NB4 (cell line): ENCODE measurements at regions not wholly inside any gene's neighbourhood (a gene's known extent, or its start where the extent isn't known, plus 50 kb on each side); places are given as distances from the start of the nearest gene placed in this dataset.

ENCODE experiments used
- DNase-seq: peaks from one replicate; pipeline ENCODE4 v3.0.0; 2010; ENCODE audit warnings: low read depth
- H3K4me3 ChIP-seq: one replicate; pipeline ENCODE4 v1.5.1; 2011; ENCODE audit warnings: mild to moderate bottlenecking, low read depth, low read length, moderate library complexity
- MYC ChIP-seq: IDR thresholded peaks from 2 replicates; pipeline ENCODE4 v1.6.1; 2011; ENCODE audit warnings: low read depth, low read length
- POLR2A ChIP-seq: IDR thresholded peaks from 2 replicates; pipeline ENCODE4 v1.6.1; 2011; ENCODE audit warnings: mild to moderate bottlenecking; ENCODE audit not compliant: insufficient read length; ENCODE audit errors: extremely low read depth
- TF ChIP-seq, protein P1 (sequence below): IDR thresholded peaks from one replicate; pipeline ENCODE4 v1.5.1; 2012; ENCODE audit warnings: low read depth, low read length
- TF ChIP-seq, protein P2 (sequence below): IDR thresholded peaks from 2 replicates; pipeline ENCODE4 v1.6.1; 2011; ENCODE audit warnings: low read depth, low read length

DNA sequence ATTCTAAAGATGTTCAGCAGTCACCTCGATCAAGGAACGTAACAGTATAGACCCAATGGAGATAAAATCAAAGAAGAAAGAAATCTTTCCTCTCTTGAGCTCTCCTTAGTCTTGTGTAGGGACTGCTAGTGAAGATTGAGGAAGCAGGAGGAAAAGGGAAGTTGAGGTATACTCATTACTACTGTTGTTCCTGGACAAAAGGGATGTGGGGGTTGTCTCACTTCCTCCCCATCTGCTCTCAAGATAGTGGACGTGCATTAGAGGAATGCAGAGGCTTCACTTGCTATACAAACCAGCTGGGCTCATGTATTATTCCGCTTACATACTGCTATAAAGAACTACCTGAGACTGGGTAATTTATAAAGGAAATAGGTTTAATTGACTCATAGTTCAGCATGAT is 208.9 kb upstream of the ARHGEF9 start:
- TF ChIP-seq, protein P1, sequence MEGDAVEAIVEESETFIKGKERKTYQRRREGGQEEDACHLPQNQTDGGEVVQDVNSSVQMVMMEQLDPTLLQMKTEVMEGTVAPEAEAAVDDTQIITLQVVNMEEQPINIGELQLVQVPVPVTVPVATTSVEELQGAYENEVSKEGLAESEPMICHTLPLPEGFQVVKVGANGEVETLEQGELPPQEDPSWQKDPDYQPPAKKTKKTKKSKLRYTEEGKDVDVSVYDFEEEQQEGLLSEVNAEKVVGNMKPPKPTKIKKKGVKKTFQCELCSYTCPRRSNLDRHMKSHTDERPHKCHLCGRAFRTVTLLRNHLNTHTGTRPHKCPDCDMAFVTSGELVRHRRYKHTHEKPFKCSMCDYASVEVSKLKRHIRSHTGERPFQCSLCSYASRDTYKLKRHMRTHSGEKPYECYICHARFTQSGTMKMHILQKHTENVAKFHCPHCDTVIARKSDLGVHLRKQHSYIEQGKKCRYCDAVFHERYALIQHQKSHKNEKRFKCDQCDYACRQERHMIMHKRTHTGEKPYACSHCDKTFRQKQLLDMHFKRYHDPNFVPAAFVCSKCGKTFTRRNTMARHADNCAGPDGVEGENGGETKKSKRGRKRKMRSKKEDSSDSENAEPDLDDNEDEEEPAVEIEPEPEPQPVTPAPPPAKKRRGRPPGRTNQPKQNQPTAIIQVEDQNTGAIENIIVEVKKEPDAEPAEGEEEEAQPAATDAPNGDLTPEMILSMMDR, result no peak
- TF ChIP-seq MYC, result no peak
- TF ChIP-seq, protein P2, sequence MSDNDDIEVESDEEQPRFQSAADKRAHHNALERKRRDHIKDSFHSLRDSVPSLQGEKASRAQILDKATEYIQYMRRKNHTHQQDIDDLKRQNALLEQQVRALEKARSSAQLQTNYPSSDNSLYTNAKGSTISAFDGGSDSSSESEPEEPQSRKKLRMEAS, result no peak
- TF ChIP-seq POLR2A, result no peak
- DNase-seq, result peak; percentile 29
- no peak overlapping the region for H3K4me3 ChIP-seq

DNA sequence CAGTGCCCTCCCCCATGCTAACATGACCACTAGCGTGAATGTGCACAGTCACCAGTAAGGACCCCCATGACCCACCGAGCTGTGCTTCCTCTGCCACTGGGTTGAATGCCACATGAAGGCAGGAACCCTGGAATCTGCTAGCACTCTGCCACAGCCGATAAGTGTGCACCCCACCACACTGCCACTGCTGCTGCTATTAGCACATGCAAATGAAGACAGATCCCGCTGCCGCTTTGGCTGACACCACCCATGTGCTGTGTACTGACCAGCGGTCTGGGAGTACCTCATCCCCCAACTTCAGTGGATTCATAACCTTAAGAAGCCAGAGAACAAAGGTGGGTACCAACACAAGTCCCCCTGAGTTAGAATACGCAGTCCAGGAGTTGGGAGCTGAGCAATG is 200.9 kb upstream of the ARHGEF9 start:
- no peak for DNase-seq
- no peak overlapping the region for H3K4me3 ChIP-seq
- TF ChIP-seq, protein P1, result no peak
- TF ChIP-seq, protein P2, result no peak
- no peak for TF ChIP-seq POLR2A
- TF ChIP-seq MYC, result no peak

DNA sequence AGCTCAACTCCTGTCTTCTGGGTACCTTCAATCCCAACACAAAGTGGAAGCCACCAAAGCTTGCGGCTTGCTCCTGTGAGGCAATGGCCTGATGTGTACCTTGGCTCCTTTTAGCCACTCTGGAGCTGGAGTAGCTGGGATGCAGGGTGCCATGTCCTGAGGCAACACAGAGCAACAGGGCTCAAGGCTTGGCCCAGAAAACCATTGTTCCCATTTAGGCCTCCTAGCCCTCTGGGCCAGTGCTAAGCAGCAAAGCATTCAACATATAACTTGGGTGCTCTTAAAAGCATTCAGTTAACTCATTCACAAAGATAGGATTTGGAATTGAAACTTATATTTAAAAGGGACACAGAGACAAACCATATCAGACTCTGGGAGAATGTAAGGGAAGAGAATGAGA is 194.5 kb upstream of the ARHGEF9 start:
- no peak for TF ChIP-seq POLR2A
- TF ChIP-seq, protein P1, result no peak
- TF ChIP-seq, protein P2, result no peak
- TF ChIP-seq MYC, result no peak
- no peak for DNase-seq
- H3K4me3 ChIP-seq, result no peak overlapping the region

DNA sequence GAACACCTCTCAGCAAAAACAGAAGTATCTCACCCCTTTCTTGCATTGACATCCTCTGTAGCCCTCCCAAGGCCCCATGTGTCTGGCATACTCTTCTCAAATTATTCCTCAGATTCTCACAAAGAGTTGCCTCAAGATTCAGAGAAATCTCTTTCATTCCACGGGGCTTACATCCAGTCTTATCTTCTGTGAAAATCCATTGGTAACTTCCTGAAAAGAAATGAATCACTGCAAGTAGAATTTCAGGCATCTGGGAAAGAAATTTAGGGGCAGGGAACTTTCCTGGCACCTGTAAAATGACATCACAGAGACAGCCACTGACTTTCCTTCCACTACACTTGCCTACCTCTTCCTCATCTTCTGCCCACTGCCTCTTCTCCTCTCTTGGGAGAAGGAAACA is 182.5 kb upstream of the ARHGEF9 start:
- H3K4me3 ChIP-seq, result no peak overlapping the region
- TF ChIP-seq MYC, result no peak
- DNase-seq, result no peak

DNA sequence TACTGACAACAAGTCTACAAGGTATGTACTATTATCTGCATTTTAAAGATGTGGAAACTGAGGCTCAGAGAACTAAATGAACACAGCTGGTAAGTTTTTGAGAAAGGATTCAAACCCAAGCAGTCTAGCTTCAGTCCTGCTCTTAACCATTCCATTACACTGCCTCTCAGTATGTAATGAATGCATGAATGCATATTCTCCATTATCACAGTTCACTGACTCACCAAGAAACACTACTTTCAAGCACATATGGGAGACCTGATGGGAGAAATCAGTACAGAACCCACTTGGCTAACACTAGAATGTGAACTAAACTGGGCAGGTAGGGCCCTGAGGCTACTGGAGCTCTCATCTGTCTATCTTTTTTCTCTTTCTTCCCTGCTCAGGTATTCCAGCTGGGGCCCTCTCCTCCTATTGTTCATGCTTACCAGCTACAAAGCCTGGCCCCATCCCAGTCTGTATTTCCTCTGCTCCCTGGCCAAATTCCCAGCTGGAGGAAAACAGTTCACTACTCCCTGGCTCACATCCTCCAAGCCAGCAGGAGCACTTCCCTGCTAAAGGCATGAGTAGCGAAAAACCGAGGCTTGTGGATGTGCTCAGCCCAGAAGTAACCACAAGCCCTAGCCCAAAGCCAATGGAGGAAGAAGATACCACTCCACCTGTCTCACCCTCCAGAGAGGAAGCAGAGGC is 178.2 kb upstream of the ARHGEF9 start:
- DNase-seq, result no peak
- TF ChIP-seq, protein P1, result no peak
- no peak for TF ChIP-seq POLR2A
- TF ChIP-seq, protein P2, result no peak
- TF ChIP-seq MYC, result no peak

DNA sequence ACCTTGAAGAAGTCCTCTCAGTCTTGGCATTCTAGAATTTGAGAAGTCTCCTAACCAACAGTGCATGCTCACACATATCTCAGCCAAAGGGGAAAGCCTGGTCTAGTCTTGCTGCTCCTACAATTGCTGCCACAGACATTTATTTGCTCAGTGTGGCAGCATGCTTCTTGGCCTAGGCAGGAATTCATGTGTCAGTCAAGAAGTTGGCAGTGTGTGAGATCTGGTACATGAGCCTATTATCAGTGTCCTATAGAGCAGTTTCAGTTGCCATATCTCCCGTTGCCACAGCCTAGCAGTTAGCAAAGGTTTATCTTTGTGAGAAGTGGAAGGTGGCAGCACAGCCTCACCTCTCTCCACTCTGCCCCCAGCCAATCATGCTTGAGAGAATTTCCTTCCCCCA is 176.9 kb upstream of the ARHGEF9 start:
- DNase-seq, result no peak
- TF ChIP-seq, protein P1, result no peak
- TF ChIP-seq MYC, result no peak
- no peak for TF ChIP-seq POLR2A
- TF ChIP-seq, protein P2, result no peak
- no peak overlapping the region for H3K4me3 ChIP-seq

More for the DNA sequence above, 178.2 kb upstream of the ARHGEF9 start:
- no peak overlapping the region for H3K4me3 ChIP-seq
